Astrocyte of the cerebellum (primary cell): ENCODE measurements at regions not wholly inside any gene's neighbourhood (a gene's known extent, or its start where the extent isn't known, plus 50 kb on each side); places are given as distances from the start of the nearest gene placed in this dataset.

Source experiments
- DNase-seq: peaks from one replicate; pipeline ENCODE4 v3.0.0-alpha.2; 2011; ENCODE audit warnings: low read depth
- H3K4me3 ChIP-seq: 2 replicates; pipeline ENCODE4 v1.5.1; 2011; ENCODE audit warnings: mild to moderate bottlenecking, low read depth, low read length, moderate library complexity
- in situ Hi-C: cut with HindIII; loops from 2 replicates; pipeline ENCODE4 v1.10.0; 2017; ENCODE audit warnings: low sequenced_read_pairs
- TF ChIP-seq, protein P1 (sequence below): IDR thresholded peaks from 2 replicates; pipeline ENCODE4 v1.5.1; 2012; ENCODE audit warnings: low read length, low read depth, moderate library complexity, mild to moderate bottlenecking; ENCODE audit errors: missing control alignments

DNA sequence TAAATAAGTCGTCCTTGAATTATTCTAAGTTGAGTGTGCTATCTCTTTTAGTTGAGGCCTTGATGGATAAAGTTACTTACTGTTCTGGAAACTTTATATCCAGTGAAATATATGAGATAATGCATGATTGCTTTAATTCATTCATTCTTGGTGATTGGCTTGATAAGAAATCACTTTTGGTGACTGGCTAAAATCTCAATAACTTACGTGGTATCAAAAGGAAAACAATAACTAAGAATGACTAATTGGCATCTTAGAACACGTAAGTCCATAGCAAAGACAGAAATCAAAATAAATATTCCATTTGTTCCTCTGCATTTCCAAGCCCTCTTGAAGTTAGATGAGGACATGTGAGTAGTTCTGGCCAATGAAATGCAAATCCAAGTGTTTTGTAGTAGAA is 251.6 kb downstream of the NUP35 start:
- no peak for DNase-seq
- in situ Hi-C loops = no loop called here
- TF ChIP-seq, protein P1, sequence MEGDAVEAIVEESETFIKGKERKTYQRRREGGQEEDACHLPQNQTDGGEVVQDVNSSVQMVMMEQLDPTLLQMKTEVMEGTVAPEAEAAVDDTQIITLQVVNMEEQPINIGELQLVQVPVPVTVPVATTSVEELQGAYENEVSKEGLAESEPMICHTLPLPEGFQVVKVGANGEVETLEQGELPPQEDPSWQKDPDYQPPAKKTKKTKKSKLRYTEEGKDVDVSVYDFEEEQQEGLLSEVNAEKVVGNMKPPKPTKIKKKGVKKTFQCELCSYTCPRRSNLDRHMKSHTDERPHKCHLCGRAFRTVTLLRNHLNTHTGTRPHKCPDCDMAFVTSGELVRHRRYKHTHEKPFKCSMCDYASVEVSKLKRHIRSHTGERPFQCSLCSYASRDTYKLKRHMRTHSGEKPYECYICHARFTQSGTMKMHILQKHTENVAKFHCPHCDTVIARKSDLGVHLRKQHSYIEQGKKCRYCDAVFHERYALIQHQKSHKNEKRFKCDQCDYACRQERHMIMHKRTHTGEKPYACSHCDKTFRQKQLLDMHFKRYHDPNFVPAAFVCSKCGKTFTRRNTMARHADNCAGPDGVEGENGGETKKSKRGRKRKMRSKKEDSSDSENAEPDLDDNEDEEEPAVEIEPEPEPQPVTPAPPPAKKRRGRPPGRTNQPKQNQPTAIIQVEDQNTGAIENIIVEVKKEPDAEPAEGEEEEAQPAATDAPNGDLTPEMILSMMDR = no peak
- no peak overlapping the region for H3K4me3 ChIP-seq

DNA sequence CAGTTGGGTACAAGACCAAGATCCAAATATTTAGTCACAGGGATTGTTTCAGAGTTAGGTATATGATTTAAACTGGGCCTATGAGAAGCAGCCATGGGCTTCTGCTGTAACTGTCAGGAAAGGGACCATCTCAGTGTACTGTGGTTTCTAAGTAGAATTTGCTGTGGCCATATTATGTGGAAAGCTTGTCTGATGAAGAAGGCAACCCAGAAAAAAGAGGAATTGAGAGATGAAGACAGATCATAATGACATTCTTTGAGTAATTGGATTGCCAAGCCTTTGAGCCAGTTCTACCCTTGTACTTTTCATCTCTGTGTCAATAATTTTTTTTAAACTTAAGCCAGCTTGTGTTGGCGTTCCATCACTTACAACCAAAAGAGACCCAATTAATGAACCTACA is 259.6 kb downstream of the NUP35 start:
- in situ Hi-C loops = no loop called here
- H3K4me3 ChIP-seq = no peak overlapping the region
- DNase-seq = no peak
- TF ChIP-seq, protein P1 = no peak

DNA sequence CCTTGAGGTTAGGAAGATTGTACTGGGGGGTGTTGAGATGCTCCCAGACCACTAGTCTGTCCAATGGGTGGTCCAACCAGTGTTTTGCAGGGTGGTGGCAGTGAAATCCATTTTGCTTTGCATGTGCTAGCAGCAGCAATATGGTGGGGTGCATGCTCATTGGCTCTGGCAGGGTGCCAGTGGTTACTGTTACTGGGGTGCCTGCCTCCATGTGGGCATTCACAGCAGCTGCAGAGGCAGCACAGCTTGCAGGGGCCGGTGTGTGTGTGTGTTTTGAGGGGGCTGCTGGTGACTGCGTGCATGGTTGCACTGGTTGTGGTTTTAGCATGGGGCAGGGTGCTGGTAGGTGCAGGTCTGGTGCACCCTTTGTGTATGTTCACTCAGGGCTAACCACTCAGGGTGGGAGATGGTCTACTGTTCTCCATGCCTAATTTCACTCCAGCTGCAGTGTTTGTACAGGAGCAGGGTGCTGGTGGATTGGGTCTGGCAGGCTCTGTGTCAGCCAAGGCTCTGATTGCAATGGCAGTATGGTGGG is 265.4 kb downstream of the NUP35 start:
- DNase-seq = no peak
- TF ChIP-seq, protein P1 = no peak
- H3K4me3 ChIP-seq = no peak overlapping the region
- in situ Hi-C loops = no loop called here

DNA sequence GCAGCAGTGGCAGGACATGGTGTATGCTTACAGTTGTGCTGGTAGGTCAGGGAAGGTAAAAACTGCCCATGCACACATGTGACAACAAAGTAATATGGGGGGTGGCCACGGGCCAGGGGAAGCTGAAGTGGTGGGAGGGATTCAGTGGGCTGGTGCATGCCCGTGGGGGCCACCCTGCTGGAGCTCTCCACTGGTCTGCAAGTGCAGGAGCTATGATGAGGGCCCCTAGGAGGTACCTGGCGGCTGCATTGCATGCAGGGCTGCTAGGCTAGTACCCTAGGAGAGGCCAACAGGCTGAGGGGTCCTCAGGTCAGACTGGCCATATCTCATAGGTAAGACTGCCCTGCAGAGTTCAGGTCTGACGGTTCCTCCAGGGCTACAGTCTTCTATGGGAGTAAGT is 265.9 kb downstream of the NUP35 start:
- H3K4me3 ChIP-seq = no peak overlapping the region
- TF ChIP-seq, protein P1 = no peak
- in situ Hi-C loops = no loop called here
- DNase-seq = no peak

DNA sequence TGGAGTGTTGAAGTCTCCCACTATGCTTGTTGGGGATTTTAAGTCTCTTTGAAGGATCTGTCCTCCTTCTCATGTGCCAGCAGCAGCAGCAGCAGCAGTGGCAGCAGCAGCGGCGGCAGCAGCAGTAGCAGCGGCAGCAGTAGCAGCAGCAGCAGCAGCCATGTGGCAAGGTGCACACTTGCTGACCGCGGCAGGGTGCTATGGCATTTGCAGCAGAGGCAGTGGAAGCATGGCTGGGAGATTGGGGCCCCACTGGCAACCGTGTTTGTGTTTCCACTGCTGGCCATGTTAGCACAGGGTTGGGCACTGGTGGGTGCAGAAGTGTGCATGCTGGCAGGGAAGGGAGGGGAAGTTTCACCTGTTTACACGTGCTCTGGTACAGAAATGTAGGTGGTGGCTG is 280.1 kb downstream of the NUP35 start:
- no peak overlapping the region for H3K4me3 ChIP-seq
- in situ Hi-C loops = no loop called here
- no peak for DNase-seq
- TF ChIP-seq, protein P1 = no peak

DNA sequence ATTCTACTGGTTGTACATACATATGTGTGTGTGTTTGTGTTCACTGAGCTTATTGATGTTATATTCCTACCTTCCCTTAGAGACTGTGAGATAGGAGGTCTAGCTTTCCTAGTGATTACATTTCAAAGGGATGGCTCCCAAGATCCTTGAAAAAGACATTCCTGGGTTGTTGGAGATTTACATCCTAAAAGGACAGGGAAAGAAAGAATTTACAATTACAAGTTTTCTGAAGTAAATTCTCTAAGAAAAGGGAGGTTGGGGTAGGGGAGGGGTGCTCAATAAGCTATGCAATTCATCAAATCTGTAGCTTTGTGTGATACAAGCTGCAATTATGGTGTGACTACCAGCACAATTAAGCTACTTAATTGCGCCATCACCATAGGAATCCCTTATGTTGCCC is 284.3 kb downstream of the NUP35 start:
- TF ChIP-seq, protein P1 = no peak
- no peak for DNase-seq
- in situ Hi-C loops = no loop called here
- no peak overlapping the region for H3K4me3 ChIP-seq

DNA sequence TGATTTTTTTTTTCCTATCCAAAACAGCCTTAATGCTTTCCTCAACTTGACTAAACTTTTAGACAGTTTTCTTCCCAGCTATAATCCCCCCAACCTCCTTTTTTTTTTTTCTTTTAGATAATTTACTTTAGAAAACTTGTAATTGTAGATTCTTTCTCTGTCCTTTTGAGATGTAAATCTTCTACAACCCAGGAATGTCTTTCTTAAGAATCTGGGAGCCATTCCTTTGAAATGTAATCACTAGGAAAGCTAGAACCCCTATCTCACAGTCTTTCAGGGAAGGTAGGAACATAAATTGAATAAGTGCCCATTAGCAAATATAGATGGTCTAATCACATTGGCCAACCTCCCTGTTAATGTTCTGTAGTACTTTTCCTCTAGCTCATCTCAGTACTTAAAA is 285.4 kb downstream of the NUP35 start:
- TF ChIP-seq, protein P1 = no peak
- in situ Hi-C loops = no loop called here

More for the DNA sequence above, 285.4 kb downstream of the NUP35 start:
- no peak for DNase-seq
- H3K4me3 ChIP-seq = no peak overlapping the region
